ENCODE measurements at regions not wholly inside any gene's neighbourhood (a gene's known extent, or its start where the extent isn't known, plus 50 kb on each side); places are given as distances from the start of the nearest gene placed in this dataset.

DNA sequence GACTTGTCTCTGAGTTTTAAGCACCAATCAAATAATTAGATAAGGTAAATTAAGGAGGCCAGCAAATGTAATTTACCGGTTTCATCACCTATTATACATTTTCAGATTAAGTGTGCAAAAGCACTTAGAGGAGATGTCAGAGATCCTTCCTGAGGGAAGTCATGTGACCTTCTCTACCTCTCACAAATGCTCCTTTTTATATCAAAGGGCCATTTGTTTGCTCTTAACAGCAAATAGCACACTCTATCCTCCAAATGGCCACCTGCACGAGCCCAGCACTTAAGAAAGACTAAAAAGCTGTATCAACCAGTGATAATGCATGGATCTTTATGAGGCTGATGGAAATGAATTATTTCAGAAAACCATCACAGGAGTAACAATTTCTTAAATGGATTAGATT is 149.4 kb downstream of the ELOVL4 start:
- Histone ChIP-seq H3K9ac (ENCODE audit: insufficient read depth, low read depth, low read length) (no peak overlapping the region), H3K79me2 (ENCODE audit: insufficient read depth, low read length) (no peaks in the 10 kb centered on the region), H2AFZ (ENCODE audit: low read length) (no peak overlapping the region), H3K4me3 (replicated peaks in 1 of 3; ENCODE audit: insufficient read depth in 1 of 3, low read depth in 2 of 3, low read length in 3 of 3) (no peak overlapping the region), H3K27ac (ENCODE audit: extremely low read length, insufficient read depth, low read length) (no peak overlapping the region), H3K4me2 (ENCODE audit: low read depth, low read length) (no peak overlapping the region), H3K9me3 (ENCODE audit: low read length) (no peaks in the 10 kb centered on the region), H3K4me1 (ENCODE audit: insufficient read depth, low read length) (no peaks in the 10 kb centered on the region), H4K20me1 (ENCODE audit: insufficient read depth, low read length) (no peaks in the 10 kb centered on the region), H3K27me3 (ENCODE audit: control insufficient read depth in 1 of 2, insufficient read depth in 2 of 2, low read length in 2 of 2) (no peaks in the 10 kb centered on the region; a peak in 2 of 5 replicates), H3K36me3 (replicated peaks in 1 of 2; ENCODE audit: control insufficient read depth in 1 of 2, insufficient read depth in 2 of 2, low read length in 2 of 2) (no peaks in the 10 kb centered on the region)
- no TSS peak for BruUV-seq (replicated peaks)
- intact Hi-C loops (cut with micrococcal nuclease; ENCODE audit: unreplicated experiment) (no loop called here), in situ Hi-C loops (cut with HindIII; ENCODE audit: extremely low pct_ligation_motif_present, low pct_unique_long_range_greater_than_20kb) (no loop called here)
- POLR2A ChIA-PET: no interaction called here
- DNase-seq (ENCODE audit: low spot score) (no peak), ATAC-seq (no peak), FAIRE-seq (no peak)
- WGBS (ENCODE audit: low lambda C conversion rate): 47% methylated on average over 2 of the region's 2 CpGs
- CTCF ChIA-PET (ENCODE audit: low intra/inter-chr PET ratio, low total read pairs): no interaction called here
- TF ChIP-seq TOPORS (CRISPR knock-in tag; IDR thresholded peaks at IDR 0.05) (no peak), SAFB2 (CRISPR knock-in tag; IDR thresholded peaks at IDR 0.05; ENCODE audit: borderline replicate concordance, low read depth) (no peak), ZNF878 (CRISPR knock-in tag; IDR thresholded peaks at IDR 0.05) (no peak), ZNF235 (CRISPR knock-in tag; IDR thresholded peaks at IDR 0.05; ENCODE audit: borderline replicate concordance) (no peak), ZNF558 (CRISPR knock-in tag; IDR thresholded peaks at IDR 0.05; ENCODE audit: borderline replicate concordance) (no peak), ZNF772 (CRISPR knock-in tag; IDR thresholded peaks at IDR 0.05) (no peak), NRL (CRISPR knock-in tag; IDR thresholded peaks at IDR 0.05; ENCODE audit: borderline replicate concordance) (no peak), ARHGAP35 (CRISPR knock-in tag; IDR thresholded peaks at IDR 0.05; ENCODE audit: borderline replicate concordance) (no peak), SIN3B (IDR thresholded peaks at IDR 0.05; ENCODE audit: low read length) (no peak), CHD4 (IDR thresholded peaks at IDR 0.05; ENCODE audit: borderline replicate concordance, low read length) (no peak)
- TF ChIP-seq, protein P1, sequence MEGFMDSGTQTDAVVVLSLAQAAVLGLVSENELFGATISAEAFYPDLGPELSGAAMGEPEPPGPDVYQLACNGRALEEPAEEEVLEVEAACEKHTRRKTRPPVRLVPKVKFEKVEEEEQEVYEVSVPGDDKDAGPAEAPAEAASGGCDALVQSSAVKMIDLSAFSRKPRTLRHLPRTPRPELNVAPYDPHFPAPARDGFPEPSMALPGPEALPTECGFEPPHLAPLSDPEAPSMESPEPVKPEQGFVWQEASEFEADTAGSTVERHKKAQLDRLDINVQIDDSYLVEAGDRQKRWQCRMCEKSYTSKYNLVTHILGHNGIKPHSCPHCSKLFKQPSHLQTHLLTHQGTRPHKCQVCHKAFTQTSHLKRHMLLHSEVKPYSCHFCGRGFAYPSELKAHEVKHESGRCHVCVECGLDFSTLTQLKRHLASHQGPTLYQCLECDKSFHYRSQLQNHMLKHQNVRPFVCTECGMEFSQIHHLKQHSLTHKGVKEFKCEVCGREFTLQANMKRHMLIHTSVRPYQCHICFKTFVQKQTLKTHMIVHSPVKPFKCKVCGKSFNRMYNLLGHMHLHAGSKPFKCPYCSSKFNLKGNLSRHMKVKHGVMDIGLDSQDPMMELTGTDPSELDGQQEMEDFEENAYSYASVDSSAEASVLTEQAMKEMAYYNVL (CRISPR knock-in tag; IDR thresholded peaks at IDR 0.05; ENCODE audit: borderline replicate concordance): no peak
- TF ChIP-seq, protein P2, sequence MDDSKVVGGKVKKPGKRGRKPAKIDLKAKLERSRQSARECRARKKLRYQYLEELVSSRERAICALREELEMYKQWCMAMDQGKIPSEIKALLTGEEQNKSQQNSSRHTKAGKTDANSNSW (CRISPR knock-in tag; IDR thresholded peaks at IDR 0.05; ENCODE audit: borderline replicate concordance): no peak
- TF ChIP-seq, protein P3, sequence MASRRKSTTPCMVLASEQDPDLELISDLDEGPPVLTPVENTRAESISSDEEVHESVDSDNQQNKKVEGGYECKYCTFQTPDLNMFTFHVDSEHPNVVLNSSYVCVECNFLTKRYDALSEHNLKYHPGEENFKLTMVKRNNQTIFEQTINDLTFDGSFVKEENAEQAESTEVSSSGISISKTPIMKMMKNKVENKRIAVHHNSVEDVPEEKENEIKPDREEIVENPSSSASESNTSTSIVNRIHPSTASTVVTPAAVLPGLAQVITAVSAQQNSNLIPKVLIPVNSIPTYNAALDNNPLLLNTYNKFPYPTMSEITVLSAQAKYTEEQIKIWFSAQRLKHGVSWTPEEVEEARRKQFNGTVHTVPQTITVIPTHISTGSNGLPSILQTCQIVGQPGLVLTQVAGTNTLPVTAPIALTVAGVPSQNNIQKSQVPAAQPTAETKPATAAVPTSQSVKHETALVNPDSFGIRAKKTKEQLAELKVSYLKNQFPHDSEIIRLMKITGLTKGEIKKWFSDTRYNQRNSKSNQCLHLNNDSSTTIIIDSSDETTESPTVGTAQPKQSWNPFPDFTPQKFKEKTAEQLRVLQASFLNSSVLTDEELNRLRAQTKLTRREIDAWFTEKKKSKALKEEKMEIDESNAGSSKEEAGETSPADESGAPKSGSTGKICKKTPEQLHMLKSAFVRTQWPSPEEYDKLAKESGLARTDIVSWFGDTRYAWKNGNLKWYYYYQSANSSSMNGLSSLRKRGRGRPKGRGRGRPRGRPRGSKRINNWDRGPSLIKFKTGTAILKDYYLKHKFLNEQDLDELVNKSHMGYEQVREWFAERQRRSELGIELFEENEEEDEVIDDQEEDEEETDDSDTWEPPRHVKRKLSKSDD (CRISPR knock-in tag; IDR thresholded peaks at IDR 0.05; ENCODE audit: low read depth): no peak
- TF ChIP-seq, protein P4, sequence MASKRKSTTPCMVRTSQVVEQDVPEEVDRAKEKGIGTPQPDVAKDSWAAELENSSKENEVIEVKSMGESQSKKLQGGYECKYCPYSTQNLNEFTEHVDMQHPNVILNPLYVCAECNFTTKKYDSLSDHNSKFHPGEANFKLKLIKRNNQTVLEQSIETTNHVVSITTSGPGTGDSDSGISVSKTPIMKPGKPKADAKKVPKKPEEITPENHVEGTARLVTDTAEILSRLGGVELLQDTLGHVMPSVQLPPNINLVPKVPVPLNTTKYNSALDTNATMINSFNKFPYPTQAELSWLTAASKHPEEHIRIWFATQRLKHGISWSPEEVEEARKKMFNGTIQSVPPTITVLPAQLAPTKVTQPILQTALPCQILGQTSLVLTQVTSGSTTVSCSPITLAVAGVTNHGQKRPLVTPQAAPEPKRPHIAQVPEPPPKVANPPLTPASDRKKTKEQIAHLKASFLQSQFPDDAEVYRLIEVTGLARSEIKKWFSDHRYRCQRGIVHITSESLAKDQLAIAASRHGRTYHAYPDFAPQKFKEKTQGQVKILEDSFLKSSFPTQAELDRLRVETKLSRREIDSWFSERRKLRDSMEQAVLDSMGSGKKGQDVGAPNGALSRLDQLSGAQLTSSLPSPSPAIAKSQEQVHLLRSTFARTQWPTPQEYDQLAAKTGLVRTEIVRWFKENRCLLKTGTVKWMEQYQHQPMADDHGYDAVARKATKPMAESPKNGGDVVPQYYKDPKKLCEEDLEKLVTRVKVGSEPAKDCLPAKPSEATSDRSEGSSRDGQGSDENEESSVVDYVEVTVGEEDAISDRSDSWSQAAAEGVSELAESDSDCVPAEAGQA (IDR thresholded peaks at IDR 0.05; ENCODE audit: low read depth): no peak
- TF ChIP-seq, protein P4 (CRISPR knock-in tag; IDR thresholded peaks at IDR 0.05; ENCODE audit: borderline replicate concordance): no peak

All from HepG2 (cell line).